WTC11 (cell line): ENCODE measurements at regions not wholly inside any gene's neighbourhood (a gene's known extent, or its start where the extent isn't known, plus 50 kb on each side); places are given as distances from the start of the nearest gene placed in this dataset.

Source experiments
- CREB1 ChIP-seq: sonication (generic); formaldehyde crosslinking; IDR thresholded peaks from 2 replicates; pipeline ENCODE4 v1.8.0; 2023; ENCODE audit warnings: mild to moderate bottlenecking, missing genetic modification reagents
- E2F5 ChIP-seq: sonication (generic); formaldehyde crosslinking; IDR thresholded peaks from 2 replicates; pipeline ENCODE4 v1.8.1; 2022; ENCODE audit warnings: mild to moderate bottlenecking, moderate library complexity, missing genetic modification reagents
- ELF4 ChIP-seq: sonication (generic); formaldehyde crosslinking; IDR thresholded peaks from 2 replicates; pipeline ENCODE4 v1.8.1; 2022; ENCODE audit warnings: low read depth, mild to moderate bottlenecking, moderate library complexity, missing genetic modification reagents
- EMX1 ChIP-seq: fragments of 250-450 bp; sonication (Bioruptor Pico); IDR thresholded peaks from 2 replicates; pipeline ENCODE4 v1.8.0; 2021; ENCODE audit warnings: mild to moderate bottlenecking
- FOXJ3 ChIP-seq: sonication (generic); formaldehyde crosslinking; IDR thresholded peaks from 2 replicates; pipeline ENCODE4 v1.9.0; 2021; ENCODE audit warnings: missing genetic modification reagents, mild to moderate bottlenecking, borderline replicate concordance
- GABPB1 ChIP-seq: sonication (generic); formaldehyde crosslinking; IDR thresholded peaks from 2 replicates; pipeline ENCODE4 v1.8.1; 2023; ENCODE audit warnings: mild to moderate bottlenecking, missing genetic modification reagents
- HMGXB4 ChIP-seq: sonication (generic); formaldehyde crosslinking; IDR thresholded peaks from 2 replicates; pipeline ENCODE4 v1.8.1; 2023; ENCODE audit warnings: mild to moderate bottlenecking, moderate library complexity, missing genetic modification reagents
- ZNF281 ChIP-seq: sonication (generic); formaldehyde crosslinking; IDR thresholded peaks from 2 replicates; pipeline ENCODE4 v1.8.0; 2023; ENCODE audit warnings: mild to moderate bottlenecking, missing genetic modification reagents
- TF ChIP-seq, protein P1 (sequence below): fragments of 200-600 bp; IDR thresholded peaks from 2 replicates; pipeline ENCODE4 v1.8.0; 2022; ENCODE audit warnings: antibody characterized with exemption

DNA sequence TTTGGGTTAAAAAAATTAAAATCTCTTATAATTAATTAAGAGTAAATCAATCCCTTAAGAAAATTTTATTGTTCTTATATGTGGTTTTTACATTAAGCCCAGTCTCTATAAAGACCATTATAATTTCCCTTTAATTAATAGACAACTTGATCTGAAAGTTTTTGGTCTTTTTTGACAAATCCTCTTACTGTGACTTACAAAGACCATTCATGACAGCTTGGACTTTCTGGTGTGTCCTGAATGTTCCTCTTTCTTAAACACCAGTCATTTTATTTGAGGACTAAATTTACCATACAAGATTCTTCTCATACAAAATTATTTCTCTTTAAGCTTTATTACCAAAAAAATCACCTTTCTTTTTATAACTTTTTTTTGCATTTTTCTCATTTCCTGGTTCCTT lies 368.3 kb downstream of the ADGRD1 start:
- TF ChIP-seq, protein P1, sequence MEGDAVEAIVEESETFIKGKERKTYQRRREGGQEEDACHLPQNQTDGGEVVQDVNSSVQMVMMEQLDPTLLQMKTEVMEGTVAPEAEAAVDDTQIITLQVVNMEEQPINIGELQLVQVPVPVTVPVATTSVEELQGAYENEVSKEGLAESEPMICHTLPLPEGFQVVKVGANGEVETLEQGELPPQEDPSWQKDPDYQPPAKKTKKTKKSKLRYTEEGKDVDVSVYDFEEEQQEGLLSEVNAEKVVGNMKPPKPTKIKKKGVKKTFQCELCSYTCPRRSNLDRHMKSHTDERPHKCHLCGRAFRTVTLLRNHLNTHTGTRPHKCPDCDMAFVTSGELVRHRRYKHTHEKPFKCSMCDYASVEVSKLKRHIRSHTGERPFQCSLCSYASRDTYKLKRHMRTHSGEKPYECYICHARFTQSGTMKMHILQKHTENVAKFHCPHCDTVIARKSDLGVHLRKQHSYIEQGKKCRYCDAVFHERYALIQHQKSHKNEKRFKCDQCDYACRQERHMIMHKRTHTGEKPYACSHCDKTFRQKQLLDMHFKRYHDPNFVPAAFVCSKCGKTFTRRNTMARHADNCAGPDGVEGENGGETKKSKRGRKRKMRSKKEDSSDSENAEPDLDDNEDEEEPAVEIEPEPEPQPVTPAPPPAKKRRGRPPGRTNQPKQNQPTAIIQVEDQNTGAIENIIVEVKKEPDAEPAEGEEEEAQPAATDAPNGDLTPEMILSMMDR: no peak
- TF ChIP-seq CREB1 (CRISPR knock-in tag) (no peak), E2F5 (CRISPR knock-in tag) (no peak), EMX1 (CRISPR knock-in tag) (no peak), GABPB1 (CRISPR knock-in tag) (no peak), ZNF281 (CRISPR knock-in tag) (no peak), HMGXB4 (CRISPR knock-in tag) (no peak), FOXJ3 (CRISPR knock-in tag) (no peak), ELF4 (CRISPR knock-in tag) (no peak)
